ENCODE measurements at regions not wholly inside any gene's neighbourhood (a gene's known extent, or its start where the extent isn't known, plus 50 kb on each side); places are given as distances from the start of the nearest gene placed in this dataset.

DNA sequence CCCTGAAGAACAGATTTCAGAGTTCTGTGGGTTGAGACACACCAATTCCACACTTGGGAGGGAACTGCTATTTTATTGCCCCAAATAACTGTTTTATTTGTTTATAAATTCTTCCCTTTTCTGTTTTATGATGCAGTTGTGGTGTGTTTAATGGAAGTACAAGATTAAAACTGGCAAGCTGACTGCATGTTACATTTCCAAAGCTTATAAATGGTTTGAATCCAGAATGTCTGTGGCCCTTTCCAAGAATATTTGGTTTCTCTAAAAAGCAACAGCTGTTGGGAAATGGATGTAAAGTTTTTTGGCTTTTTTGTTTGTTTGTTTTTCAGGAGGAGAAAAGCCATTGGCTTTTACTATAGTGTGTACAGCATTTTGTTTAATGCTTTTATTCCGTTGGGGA, 234.5 kb downstream of the MTX2 start:
- no peak for DNase-seq (ENCODE audit: extremely low read depth, insufficient read length)
- TF ChIP-seq, protein P1, sequence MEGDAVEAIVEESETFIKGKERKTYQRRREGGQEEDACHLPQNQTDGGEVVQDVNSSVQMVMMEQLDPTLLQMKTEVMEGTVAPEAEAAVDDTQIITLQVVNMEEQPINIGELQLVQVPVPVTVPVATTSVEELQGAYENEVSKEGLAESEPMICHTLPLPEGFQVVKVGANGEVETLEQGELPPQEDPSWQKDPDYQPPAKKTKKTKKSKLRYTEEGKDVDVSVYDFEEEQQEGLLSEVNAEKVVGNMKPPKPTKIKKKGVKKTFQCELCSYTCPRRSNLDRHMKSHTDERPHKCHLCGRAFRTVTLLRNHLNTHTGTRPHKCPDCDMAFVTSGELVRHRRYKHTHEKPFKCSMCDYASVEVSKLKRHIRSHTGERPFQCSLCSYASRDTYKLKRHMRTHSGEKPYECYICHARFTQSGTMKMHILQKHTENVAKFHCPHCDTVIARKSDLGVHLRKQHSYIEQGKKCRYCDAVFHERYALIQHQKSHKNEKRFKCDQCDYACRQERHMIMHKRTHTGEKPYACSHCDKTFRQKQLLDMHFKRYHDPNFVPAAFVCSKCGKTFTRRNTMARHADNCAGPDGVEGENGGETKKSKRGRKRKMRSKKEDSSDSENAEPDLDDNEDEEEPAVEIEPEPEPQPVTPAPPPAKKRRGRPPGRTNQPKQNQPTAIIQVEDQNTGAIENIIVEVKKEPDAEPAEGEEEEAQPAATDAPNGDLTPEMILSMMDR (IDR thresholded peaks at IDR 0.05; ENCODE audit: insufficient read depth, low read length, poor library complexity, severe bottlenecking) = no peak
- Histone ChIP-seq H3K27me3 (replicated peaks; ENCODE audit: control insufficient read depth, insufficient read depth, low read length) (no peaks in the 10 kb centered on the region), H3K36me3 (ENCODE audit: control insufficient read depth, insufficient read depth, low read length) (no peaks in the 10 kb centered on the region), H3K4me3 (replicated peaks; ENCODE audit: low read depth, low read length) (no peak overlapping the region)

DNA sequence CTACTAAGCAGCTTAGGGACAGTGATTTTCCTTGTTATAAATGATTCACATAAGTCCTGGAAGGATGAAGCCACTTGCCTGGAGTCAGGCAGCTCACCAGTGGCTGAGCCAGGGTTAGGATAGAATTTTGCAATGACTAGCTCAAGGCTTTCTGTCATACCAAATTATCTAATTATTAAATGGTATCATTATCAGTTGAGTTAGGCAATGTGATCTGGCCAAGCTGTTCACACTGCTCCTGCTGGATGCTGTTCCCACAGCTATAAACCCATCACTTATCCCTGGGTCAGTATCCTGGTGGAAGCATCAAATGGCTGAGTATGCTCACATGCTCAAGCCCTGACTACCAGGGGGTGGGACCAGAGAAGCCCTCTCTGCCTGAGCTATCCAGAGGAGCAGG, 235.2 kb downstream of the MTX2 start:
- no peak for DNase-seq (ENCODE audit: extremely low read depth, insufficient read length)
- no peak overlapping the region for H3K4me3 ChIP-seq (replicated peaks; ENCODE audit: low read depth, low read length)
- no peaks in the 10 kb centered on the region for H3K27me3 ChIP-seq (replicated peaks; ENCODE audit: control insufficient read depth, insufficient read depth, low read length)
- no peaks in the 10 kb centered on the region for H3K36me3 ChIP-seq (ENCODE audit: control insufficient read depth, insufficient read depth, low read length)
- TF ChIP-seq, protein P1 (IDR thresholded peaks at IDR 0.05; ENCODE audit: insufficient read depth, low read length, poor library complexity, severe bottlenecking) = no peak

DNA sequence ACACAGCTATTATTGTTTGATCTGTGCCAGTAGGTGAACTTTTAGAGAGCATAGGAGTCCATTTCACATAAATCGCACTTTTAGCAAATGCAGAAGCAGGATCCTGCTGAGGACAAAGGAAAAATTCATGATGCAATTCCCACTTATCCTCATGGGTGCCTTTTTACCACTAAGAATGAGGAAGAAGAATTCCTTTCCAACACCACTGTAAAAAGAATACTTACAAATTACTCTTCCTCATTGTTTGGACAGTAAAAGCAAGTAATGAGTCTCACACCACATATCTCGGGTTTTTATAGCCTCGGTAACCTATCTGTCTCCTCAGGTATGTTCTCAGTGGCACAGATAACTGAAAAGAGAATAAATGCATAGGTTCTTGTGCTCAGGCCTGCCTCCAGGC, 238.5 kb downstream of the MTX2 start:
- Histone ChIP-seq H3K4me3 (replicated peaks; ENCODE audit: low read depth, low read length) (no peak overlapping the region), H3K27me3 (replicated peaks; ENCODE audit: control insufficient read depth, insufficient read depth, low read length) (no peaks in the 10 kb centered on the region), H3K36me3 (ENCODE audit: control insufficient read depth, insufficient read depth, low read length) (no peaks in the 10 kb centered on the region)
- TF ChIP-seq, protein P1 (IDR thresholded peaks at IDR 0.05; ENCODE audit: insufficient read depth, low read length, poor library complexity, severe bottlenecking) = no peak
- no peak for DNase-seq (ENCODE audit: extremely low read depth, insufficient read length)

DNA sequence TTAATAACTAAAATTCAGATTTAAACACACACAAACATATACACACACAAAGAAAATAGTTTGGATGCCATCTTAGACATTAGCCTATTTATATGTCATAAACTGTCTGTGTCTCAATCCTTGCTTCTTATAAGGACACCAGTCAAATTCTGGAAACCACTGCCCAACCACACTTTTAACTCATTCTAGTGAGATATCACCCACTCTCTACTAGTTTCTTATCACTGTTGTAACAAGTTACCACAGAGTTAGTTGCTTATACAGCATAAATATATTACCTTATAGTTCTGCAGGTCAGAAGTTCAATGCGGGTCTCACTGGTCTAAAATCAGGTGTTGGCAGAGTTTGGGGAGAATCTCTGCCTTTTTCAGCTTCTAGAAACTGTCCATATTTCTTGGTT, 239.1 kb downstream of the MTX2 start:
- DNase-seq (ENCODE audit: extremely low read depth, insufficient read length) = no peak
- Histone ChIP-seq H3K27me3 (replicated peaks; ENCODE audit: control insufficient read depth, insufficient read depth, low read length) (no peaks in the 10 kb centered on the region), H3K4me3 (replicated peaks; ENCODE audit: low read depth, low read length) (no peak overlapping the region), H3K36me3 (ENCODE audit: control insufficient read depth, insufficient read depth, low read length) (no peaks in the 10 kb centered on the region)
- TF ChIP-seq, protein P1 (IDR thresholded peaks at IDR 0.05; ENCODE audit: insufficient read depth, low read length, poor library complexity, severe bottlenecking) = no peak

DNA sequence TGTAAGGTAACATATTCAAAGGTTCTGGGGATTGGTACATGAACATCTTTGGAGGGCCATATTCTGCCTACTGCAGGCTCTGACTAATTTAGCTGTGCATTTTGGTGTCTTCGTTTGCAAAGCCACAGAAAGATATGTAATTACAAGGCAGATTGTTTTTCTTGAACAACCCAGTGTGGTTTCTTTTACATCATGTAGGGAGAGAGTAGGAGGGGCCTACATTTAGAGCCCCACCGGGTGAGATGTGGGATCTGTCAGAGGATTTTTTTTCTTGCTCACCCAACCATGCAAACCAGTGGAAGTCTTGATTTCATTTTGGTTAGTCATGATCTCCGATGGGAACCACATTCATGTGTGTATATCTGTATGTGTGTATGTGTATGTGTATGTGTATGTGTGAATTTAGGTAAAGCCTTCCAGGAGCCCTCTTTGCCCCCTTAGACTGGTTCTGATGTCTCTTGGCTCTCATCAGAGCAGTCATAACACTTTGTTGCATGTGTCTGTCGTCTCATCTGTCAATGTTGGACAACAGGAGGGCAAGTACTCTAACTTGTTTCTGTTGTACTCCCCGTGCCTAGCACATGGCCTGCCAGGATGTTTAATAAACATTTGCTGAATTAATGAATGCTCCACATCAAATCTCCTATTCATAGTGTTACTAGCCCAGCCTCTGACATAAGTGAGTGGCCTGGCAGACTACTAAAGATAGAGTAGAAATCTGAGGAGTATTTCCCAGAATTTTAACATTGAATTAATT, 239.9 kb downstream of the MTX2 start:
- no peak overlapping the region for H3K4me3 ChIP-seq (replicated peaks; ENCODE audit: low read depth, low read length)
- TF ChIP-seq, protein P1 (IDR thresholded peaks at IDR 0.05; ENCODE audit: insufficient read depth, low read length, poor library complexity, severe bottlenecking) = no peak
- H3K27me3 ChIP-seq (replicated peaks; ENCODE audit: control insufficient read depth, insufficient read depth, low read length) = no peaks in the 10 kb centered on the region
- no peak for DNase-seq (ENCODE audit: extremely low read depth, insufficient read length)
- H3K36me3 ChIP-seq (ENCODE audit: control insufficient read depth, insufficient read depth, low read length) = no peaks in the 10 kb centered on the region

DNA sequence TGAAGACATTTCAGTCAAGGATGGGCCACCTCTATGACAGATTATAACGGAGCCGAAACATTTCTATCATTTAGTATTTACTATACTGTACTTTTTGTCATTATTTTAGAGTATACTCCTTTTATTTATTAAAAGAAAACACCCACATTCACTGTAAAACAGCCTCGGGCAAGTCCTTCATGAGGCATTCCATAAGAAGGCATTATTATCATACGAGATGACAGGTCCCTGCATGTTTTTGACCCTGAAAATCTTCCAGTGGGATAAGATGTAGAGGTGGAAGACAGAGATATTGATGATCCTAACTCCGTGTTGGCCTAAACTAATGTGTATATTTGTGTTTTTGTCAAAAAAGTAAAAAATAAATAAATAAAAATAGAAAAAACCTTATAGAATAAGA, 245.0 kb downstream of the MTX2 start:
- Histone ChIP-seq H3K27me3 (replicated peaks; ENCODE audit: control insufficient read depth, insufficient read depth, low read length) (no peaks in the 10 kb centered on the region), H3K36me3 (ENCODE audit: control insufficient read depth, insufficient read depth, low read length) (no peaks in the 10 kb centered on the region), H3K4me3 (replicated peaks; ENCODE audit: low read depth, low read length) (no peak overlapping the region)
- no peak for DNase-seq (ENCODE audit: extremely low read depth, insufficient read length)
- TF ChIP-seq, protein P1 (IDR thresholded peaks at IDR 0.05; ENCODE audit: insufficient read depth, low read length, poor library complexity, severe bottlenecking) = no peak

All from GM06990 (cell line).